HG03064 (cell line): ENCODE measurements at regions not wholly inside any gene's neighbourhood (a gene's known extent, or its start where the extent isn't known, plus 50 kb on each side); places are given as distances from the start of the nearest gene placed in this dataset.

ENCODE experiments used
- ATAC-seq: cut with Tn5 transposase; IDR thresholded peaks from one replicate; pipeline ENCODE4 v1.9.1; 2021; ENCODE audit warnings: low read depth; ENCODE audit not compliant: unreplicated experiment

DNA sequence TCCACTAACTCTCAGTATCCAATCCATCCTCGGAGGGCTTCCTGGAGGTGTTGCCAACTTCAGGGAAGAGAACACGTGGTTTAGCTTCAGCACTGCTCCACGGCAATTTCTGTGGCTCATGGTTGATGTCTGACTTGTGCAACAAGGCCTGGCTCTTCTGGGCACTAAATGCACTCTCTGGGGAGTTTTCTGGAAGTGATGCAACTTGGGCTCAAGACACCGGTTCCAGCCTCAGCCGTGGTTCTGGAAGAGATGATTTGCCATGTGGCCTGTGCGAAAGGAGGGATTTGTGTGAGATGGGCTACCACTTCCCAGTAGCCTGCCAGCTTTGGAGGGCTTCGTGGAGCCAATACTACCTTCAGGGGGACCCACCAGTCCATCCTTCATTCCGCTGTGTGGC, 118.6 kb upstream of the RTL1 start:
- no peak for ATAC-seq

DNA sequence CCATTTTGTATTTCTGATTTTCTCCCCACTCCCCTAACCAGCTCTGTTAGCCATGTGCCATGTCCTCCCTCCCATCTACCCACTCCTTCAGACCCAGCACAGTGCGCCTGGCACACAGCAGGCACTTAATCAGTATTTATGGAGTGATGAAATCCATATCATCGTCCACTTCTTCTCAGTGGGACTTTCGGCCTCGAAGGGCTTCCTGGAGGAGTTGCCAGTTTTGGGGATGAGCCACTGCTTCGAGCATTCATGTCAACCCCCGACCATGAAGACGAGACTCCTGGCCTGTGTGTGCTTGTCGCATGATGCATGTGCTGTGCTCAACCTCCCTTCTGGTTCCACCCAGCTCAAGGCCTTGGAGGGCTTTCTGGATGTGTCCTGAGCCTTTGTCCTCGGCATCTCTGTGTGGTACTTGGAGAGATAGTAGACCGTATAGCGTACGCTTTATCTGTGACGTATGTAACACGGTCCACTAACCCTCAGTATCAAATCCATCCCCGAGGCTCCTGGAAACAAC, 119.5 kb upstream of the RTL1 start:
- no peak for ATAC-seq

DNA sequence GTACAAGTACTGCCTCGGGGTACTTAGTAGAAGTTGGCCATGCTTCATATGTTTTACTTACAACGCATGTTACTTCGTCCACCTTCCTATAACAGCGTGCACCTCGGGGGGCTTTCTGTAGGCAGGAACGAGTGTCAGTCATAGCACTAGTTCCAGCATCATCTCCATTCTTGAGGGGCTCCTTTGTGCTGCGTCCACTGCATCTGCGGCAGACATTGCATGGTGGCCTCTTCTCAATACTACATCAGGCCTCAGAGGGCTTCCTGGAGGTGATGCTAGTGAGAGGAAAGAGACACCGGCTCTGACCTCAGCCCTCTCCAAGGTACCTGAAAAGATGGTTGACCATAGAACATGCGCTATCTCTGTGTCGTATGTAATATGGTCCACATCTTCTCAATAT, 121.2 kb upstream of the RTL1 start:
- no peak for ATAC-seq

DNA sequence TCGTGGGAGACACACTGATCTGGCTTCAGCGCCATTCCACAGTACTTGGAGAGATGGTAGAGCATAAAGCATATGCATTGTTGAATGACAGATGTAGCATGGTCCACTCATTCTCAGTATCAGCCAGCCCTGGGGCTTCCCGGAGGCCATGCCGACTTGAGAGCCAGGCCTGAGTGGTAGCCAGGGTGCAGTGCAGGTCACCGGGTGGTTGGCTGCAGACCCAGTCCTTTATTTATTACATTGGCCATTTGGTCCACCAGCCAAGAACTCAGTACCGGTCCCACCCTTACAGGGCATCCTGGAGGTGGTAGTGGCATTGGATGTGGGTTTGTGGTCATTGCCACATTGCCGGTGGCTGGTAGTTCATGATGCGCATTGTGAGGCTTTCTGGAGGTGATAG, 121.6 kb upstream of the RTL1 start:
- ATAC-seq = no peak

DNA sequence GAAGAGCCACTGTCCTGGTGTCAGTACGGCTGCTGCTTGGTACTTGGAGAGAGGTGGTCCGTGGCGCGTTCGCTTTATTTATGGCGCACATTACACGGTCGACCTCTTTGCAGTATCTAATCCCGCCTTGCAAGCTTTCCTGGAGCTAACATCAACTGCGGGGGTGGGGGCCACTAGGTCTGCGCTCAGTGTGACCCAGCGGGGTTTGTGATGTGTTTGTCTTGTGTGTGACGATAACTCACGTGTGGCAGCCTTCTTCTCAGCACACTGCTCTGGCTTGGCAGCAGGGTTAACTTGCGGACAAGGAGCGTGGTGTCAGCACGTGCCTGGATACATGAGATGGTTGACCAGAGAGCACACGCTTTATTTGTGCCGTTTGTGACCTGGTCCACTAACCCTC, 122.2 kb upstream of the RTL1 start:
- ATAC-seq = no peak

DNA sequence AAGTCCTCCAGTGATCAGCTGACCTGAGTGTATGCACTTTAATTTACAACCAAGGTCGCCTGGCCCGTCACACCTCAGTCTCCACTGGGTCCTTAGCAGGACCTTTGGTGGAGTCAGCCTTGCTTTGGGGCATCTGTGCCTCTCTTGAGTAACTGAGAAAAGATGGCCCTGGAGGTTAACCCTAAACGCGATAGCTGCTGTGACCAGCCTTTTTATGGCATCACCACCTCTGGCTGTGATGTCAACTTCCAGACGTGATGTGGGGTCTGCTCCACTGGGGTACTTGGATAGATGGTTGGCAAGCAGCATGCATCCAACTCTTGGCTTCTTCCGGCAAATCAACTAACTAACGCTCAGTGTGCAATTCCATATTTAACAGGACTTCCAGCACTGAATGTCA, 122.8 kb upstream of the RTL1 start:
- ATAC-seq = no peak

DNA sequence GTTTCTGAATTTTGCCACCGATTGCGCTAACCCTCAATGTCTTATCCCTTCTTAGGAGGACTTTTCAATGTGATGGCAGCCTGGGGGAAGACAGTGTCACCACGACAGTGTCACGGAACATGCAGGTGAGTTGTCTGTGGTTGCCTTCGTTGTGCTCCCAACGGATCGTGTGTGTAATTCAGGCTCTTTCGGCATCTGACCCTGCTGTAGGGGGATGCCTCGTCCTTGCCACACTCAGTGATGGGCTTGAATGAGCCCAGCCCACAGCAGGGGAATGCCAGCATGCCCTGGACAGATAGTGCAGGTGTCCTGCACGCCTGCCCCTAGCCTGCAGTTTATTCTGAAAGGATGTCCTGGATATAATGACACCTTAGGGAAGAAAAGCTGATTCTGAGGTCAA, 123.8 kb upstream of the RTL1 start:
- ATAC-seq = no peak

DNA sequence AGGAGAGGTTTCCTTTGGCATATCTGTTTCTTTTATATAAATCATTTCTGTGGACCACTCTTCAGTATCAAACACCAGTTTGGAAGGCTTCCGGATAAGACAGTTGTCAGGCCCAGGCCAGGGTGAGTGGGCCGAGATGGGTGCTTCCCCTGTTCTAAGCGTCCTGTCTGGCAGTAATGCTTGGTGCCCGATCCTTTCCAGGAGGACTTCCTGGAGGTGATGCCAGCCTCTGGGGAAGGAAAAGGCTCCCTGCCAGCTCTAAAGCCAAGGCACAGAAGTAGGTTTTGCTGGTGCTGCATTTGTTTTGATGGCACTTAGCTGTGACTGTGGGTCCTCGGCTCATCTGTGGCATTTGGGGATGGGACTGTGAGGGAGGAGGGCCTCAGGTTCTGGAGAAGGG, 124.4 kb upstream of the RTL1 start:
- ATAC-seq = no peak

DNA sequence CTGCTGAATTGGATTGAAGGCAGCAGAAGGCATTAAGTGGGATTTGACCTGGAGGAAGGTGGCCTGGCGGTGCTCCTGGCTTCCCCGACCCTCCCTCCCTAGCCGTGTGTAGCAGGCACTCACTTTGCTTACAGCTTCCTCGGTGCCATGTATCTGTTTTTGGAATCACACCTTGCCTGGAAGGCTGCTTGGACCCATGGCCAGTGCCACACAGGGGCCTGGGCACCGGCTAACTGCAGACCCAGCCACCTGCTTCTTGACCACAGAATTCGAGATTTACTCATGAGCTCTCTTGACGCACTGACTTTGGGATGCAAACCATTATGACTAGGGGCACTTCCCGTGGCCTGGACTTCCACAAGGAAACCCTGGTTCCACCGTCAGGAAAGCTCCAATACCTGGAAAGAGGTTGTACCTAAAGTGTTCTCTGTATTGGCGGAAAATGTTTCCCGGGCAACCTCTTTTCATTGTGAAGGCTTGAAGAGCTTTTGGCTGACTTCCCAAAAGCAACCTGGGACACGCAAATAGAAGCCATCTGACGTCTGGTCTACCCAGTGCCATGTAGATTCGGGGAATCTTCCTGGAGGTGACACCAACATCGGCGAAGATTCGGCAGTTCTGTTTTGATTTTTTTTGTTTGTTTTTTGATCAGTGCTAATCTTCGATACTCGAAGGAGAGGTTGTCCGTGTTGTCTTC, 125.6 kb upstream of the RTL1 start:
- ATAC-seq = no peak

DNA sequence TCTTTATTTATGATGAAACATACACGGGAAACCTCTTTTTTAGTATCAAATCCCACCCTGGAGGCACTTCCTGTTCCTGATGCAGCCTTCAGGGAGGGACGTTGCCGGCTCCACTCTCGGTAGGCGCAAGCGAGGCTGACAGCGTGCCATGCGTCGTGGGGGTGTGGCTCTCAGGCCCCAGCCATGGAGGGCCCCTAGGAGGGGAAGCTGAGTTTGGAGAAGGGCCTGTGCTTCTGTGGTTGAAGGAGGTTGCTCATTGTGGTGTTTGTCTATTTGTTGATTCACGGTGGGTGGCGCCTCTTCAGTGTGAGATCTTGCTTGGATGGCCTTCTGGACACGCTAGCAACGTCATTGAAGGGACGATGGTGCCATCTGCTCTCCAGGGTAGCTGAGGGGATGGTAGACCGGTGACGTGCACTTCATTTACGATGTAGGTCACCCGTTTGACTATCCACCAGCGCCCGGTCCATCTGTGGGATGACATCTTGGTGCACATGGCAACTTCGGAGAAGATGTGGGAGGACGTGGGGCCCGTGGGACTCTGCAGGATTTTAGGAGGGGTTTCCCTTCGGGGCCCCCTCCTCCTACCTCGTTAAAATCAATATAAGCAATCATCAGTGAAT, 126.3 kb upstream of the RTL1 start:
- no peak for ATAC-seq

DNA sequence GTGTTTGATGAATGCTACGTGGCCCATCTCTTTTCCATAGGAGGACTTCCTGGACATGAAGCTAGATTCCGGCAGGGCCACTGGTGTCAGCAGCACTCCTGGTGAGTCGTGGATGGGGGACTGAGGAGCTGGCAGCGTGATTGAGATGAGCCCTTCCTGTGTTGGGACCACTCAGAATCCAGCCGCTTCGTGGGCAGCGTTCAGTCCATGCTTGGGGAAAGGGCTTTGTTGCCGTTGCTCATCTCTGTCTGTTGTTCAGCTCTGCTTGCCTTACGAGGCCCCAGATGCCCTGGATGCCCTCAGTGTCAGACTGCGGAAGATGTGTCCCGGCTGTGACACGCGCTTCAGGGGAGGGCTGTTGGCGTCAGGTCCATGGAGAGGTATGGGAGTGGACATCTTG, 127.1 kb upstream of the RTL1 start:
- no peak for ATAC-seq

DNA sequence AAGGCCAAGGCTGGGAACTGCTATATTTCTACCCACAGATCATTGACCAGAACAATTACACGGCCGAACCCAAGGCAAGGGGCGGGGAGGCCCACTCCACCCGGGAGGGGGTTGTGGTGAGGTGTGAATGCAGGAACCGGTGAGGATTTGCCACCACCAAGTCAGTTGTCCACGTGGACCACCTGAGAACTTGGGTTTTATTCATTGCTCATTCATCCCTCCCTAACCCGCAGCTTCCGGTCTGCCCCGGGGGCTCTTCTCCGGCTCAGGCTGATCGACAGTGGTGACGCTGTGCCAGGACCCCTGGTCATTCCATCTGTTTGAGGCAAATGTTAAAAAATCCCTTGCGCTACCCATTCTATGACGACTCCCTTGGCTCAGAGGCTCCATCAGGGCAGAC, 127.7 kb upstream of the RTL1 start:
- ATAC-seq = no peak

DNA sequence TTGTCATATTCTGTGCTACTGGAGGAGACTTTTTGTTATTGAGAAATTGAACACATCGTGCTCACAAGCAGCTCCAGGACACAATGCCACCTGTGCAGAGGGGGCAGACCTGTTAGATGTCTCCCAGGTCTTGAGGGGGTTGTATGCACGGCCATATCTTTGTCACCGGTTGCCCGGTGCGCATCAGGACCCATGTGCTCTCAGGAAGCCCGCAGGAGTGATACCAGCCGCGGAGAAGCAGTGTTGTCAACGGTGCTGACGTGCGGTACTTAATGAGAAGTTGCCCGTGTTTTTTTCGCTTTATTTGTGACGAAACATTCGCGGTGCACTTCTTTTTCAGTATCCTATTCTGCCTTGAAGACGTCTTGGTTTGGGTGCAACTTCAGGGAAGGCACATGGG, 128.2 kb upstream of the RTL1 start:
- no peak for ATAC-seq

DNA sequence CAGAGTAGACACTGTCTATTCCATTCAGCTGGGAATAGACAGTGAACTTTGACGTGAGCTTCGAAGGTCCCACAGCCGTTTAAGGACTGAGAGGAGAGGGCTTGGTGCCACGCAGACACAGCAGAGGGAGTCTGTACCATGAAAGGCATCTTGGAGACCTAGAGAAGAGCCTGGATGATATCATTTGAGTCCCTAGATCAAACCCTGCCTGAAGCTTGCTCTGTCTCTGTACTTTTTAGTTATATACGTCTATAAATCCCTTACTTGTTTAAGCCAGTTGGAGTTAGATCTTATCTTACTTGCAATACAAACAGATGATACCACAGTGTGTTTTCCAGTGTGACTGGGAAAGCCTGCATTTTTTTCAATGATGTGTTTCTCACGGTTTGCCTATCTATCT, 128.9 kb upstream of the RTL1 start:
- ATAC-seq = no peak

DNA sequence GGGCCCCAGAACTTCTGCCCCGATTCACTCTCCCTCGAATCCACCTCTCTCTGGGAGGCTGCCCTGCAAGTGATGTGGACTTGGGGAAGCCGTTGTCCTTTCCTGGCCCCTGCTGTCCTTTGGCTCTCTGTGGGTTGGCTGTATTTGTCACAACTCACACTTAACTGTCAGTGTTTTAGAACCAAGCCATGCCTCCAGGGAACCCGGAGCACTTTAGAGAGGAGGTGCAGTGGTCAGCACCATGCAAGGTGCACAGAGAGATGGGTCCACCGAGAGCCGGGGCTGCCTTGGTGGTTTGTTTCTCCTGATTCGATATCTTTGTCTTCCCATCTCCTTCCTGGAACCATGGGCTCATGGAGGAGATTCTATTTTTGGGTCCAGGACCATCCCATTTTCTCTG, 129.5 kb upstream of the RTL1 start:
- no peak for ATAC-seq

DNA sequence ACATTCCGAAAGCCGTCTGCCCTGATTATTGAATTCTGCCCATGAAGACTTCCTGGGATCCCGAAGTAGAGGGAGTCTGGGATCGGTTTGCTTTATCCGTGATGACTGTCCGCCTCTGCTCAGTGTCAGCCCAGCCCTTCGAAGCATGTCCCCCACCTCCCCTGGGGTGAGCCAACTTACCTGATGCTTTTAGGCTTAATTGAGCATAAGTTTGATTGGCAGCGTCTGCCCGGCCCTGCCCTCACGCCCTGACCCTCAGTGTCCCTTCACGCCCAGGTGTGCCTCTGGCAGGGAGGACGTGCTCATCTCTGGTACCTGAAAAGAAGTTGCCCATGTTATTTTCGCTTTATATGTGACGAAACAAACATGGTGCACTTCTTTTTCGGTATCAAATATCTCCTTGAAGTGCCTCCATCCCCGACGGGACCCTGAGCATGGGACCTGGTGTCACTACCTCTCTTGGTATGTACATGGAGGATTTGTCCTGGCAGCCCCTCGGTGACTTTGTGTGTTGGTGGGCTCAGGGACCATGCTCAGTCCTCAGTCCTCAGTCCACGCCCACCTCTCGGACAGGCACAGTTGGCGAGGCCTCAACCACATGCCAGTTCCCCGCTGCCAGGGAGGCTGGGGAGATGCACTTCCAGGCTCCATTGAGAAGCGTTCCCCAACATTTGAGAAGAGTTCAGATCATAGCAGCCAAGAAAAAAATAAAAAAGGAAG, 130.1 kb upstream of the RTL1 start:
- ATAC-seq = no peak

DNA sequence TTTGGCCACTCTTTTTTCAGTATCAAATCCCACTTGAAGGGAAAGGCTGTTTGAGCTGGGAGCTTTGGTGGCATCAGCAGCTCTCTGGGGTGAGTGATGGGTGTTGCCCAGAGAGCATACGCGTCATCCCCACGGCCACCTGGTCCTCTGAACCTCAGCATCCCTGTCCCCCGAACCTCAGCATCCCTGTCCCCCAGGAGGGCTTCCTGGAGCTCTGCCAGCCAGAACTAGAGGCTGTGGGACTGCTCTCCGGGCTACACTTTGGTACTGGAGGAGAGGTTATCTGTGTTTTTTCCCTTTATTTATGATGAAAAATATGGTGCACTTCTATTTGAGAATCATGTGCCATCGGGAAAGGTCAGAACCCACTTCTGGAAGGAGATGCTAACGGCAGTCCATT, 131.5 kb upstream of the RTL1 start:
- ATAC-seq = no peak

DNA sequence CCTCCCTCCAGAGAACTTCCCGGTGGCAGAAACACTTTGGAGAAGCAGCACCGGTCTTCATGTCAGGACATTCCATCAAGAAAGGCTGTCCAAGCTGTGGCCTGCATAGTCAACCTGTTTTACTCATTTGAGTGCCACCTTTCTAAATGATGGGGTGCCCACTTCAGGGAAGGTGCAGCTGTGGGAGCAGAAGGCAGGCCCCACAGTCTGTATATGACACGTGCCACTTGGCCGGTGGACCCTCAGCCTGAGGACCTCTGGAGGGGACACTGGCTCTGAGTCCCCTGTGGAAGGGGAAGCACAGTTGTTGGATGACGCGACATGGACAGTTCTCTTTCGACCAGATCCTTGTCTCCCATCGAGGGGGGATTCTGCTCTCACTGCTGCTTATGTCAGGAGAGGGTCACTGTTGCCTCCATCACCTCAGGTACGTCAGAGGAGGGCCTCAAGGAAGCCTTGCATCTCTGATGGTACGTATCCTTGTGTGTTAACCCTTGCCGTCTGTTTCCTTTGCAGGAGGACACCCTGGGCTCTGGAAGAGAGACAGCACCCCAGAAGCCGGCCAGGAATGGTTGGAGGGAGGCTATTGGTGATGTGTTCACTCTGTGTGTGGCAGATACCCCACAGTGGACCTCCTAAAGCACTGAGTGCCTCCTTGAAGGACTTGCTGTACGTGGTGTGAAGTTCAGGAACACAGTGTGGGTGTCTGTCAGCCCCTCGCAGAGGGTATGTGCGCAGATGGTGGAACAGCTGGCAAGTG, 132.1 kb upstream of the RTL1 start:
- no peak for ATAC-seq

DNA sequence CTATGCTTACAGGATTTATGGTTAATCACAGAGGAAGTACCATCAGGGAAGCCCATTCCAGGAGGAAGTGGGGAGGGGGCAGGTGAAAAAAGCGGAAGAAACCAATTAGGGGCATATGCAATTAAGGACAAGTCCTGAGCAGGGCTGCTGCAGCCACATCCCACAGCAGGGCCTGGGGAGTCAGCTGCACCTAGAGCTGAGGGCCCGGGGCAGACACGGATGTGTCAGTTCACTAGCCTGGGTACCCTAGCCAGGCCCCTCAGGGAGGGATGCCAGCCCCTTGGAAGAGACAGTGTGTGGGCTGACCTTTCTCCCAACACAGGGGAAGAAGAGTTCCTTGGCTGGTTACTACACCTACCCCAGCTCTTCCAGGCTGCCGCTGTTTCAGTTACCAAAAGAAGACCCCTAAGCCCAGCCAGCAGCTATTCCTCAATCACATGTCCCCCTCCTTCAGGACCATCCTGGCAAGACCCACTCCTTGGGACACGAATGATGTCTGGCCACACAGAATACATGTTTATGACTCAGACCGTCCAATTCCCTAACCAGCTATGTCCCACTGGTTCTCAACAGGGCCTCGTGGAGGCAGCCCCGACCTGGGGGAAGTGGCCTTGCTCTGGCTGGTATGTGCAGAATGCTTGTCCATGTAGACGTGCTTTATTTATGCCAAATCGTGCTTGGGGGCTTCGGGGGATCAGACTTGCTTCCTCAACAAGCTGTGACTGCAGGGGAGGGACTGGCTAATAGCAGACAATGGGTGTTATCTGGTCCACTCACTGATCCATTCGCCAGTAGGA, 133.7 kb upstream of the RTL1 start:
- ATAC-seq = no peak

DNA sequence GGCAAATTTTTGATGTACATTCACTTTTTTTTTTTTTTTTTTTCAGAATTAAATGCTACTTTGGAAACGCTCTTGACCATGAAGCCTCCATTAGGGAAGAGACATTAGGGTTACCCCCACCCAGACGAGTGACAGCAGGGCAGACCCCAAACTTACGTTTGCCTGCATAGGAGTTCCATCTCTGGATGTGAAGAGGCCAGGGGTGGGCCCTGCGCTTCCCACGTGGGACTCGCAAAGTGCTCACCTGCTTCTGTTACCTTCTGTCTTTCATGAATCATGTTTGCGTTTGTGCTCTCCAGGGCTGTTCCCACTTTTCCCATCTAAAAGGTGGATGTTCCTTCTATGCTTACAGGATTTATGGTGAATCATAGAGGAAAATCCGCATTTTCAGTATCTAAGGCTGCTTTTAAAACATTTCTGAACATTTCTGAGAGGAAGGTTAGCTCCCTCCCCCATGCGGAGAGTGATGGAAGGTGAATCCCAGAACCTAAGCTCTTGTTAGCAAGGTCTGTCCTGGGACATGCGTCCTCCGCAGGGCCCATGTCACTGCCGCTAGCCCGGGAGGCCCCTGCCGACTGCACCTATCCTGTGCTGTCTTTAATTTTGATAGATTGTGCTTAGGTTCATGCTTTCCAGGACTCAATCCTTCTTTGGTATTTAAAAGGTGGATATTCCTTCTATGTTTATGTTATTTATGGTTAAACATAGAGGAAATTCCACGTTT, 135.7 kb upstream of the RTL1 start:
- no peak for ATAC-seq
